NCI-H69 (cell line): ENCODE measurements at regions not wholly inside any gene's neighbourhood (a gene's known extent, or its start where the extent isn't known, plus 50 kb on each side); places are given as distances from the start of the nearest gene placed in this dataset.

Experiments used
- DNase-seq: peaks from one replicate; lab custom pipeline; 2025; lab: John Stamatoyannopoulos, UW

- peak; percentile 17 for DNase-seq
Observed at GRCh38 chr1:63041660-63042059, 257.7 kb downstream of the ATG4C start.

GRCh38 chr1:63042278-63042677 lies 258.3 kb downstream of the ATG4C start:
- peak; percentile 94 for DNase-seq

DNA sequence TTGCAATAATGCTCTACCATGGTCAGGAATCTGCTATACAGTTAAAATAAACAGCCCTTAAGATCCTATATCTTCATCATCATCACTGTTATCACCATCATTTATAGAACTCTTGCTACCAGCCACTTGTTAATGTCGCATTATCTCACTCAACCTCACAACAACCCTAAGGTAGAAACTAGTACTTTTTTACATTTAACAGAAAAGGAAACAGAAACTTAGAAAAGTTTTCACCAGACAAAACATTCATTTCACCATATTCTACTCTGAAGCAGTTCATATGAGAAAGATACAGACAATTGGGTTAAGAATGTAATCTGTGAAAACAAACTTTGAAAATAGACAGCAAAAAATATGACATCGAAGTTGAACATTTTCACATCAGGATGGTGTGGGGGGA lies 262.6 kb downstream of the ATG4C start:
- DNase-seq = no peak

DNA sequence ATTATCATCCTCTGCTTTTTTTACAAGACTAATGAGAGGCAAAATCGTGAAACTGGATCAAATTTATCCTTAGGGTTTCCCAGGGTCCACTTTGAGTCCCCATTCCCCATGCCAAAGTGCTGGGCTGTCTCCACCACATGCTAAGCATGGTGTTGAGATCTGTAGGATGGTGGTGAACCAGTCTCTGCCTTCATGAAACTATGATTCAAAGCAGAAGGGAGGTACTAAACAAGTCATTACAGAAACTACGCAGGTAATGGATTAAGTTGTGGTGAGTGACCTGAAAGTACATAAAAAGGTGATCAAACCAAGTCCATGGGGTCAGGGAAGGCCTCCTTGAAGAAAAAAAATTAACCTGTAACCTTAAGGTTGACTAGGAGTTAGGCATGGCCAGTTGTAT lies 265.2 kb downstream of the ATG4C start:
- DNase-seq = no peak

- DNase-seq = no peak
Observed at GRCh38 chr1:63051356-63051755, 267.4 kb downstream of the ATG4C start.

DNA sequence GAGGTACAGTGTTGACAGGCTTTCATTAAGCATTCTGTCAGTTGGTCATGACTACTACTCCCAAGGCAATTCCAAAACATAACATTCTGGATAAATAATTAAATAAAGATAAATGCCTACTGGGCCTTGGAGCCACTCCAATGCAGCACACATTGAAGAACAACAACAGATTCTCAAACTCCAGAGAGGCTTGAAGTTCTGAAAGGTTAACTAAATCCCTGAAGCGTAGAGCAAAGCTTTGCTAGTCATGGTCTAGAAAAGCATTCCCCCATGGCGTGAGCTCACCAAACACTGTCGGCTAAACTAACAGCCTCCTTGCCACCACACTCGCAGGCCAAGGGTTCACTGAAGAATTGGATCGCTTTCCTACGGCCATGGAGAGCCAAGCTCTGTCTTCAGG lies 268.0 kb downstream of the ATG4C start:
- no peak for DNase-seq

- no peak for DNase-seq
Observed at GRCh38 chr1:63054184-63054583, 268.2 kb upstream of the FOXD3 start.

DNA sequence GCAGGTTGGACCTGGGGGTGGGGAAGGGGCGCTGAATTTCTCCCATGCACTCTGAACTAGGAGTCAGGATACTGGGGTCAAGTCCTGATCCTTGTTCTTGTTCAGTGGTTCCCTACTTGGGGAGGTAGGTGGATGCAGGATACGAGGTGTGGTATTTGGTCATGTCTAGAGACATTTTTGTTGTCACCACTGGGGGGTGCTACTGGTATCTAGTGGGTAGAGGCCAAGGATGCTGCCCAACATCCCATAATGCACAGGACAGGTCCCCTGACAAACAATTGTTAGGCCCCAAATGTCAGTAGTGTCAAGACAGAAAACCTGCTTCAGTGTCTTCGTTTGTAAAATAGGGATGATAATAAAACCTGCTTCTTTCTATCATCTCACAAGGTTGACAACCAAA lies 259.0 kb upstream of the FOXD3 start:
- DNase-seq = no peak

DNA sequence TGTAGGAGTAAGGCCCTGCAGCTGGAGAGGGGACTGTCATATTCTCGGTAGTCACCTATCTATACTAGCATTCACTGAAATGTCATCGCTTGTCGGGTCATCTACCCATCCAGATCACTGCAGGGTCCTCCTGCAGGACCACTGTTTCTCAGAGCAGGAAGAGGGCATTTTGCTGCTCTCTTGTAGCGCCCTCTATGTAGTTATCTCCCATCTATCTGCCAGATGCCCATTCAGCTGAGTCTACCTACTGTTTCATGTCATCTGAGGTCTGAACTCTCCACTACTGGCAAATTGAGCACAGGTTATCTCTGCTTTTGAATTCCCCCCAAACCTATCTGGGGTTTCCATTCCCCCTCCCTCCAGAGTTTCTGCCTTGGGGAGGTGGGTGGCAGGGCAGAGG lies 258.2 kb upstream of the FOXD3 start:
- DNase-seq = no peak

GRCh38 chr1:63068626-63069025 lies 253.7 kb upstream of the FOXD3 start:
- no peak for DNase-seq

- DNase-seq = no peak
Observed at GRCh38 chr1:63069214-63069613, 253.2 kb upstream of the FOXD3 start.

DNA sequence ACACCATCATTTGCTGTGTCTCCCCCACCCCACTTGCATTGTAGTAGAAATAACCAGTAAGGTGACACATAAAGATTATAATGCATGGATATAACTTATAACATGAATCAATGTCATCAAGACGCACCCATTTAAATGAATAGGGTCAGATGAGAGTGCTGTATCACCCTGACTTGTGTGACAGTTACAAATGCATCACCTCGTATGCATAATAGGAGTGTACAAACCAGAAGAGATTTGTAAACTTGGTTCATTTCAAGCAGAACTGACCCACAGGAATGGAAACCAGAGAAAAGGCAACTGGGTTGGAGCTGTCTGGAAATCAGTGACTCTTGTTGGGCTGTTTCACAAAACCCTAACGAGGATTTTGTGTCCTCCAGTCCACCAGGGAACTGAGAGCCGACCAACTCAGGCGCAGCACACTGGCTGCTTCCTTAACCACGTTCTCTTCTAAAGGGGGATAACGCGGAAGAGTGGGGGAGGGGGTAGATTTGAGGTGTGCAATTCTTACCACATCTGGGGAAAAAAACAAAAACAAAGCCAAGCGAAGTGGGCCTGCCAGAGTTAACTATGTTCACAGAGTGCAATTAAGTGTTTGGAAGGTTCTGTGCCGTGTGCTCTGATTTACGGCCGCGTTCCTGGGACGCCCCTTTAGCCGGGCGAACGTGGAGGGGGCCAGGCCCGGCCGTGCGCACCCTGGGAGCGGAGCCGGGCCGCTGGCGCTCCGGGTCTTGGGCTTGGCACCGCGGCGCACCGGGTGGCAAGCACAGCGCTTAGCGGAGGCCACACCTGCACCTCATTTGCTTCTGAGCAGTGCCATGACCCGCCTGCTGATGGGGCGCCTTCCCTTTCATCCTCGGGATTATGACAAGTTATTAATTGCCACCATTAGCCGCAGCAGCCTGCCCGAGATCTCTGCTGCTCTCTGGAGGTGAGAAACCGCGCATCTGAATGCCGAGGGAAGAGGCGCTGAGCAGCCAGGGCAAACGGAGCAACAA lies 248.8 kb upstream of the FOXD3 start:
- DNase-seq = peak; percentile 69

DNA sequence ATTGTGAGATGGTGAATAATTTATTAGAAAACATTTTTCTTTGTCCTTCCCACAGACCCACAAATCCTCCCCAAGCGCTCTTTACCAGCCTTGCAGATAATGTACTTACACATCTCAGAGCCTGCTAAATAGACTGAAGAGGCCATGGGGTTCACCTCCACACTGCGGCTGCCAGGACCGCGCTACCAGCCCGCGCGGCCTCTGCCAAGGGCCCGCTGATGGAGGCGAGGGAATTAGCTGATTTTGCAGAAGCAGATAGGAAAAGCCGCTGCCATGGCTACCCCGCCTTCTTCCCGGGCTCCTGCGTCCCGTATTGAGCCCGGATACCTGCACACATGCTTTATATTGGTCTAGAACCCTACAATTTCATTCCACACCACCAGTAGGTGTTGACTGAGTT lies 248.0 kb upstream of the FOXD3 start:
- peak; percentile 30 for DNase-seq

- peak; percentile 24 for DNase-seq
Observed at GRCh38 chr1:63082766-63083165, 239.6 kb upstream of the FOXD3 start.

DNA sequence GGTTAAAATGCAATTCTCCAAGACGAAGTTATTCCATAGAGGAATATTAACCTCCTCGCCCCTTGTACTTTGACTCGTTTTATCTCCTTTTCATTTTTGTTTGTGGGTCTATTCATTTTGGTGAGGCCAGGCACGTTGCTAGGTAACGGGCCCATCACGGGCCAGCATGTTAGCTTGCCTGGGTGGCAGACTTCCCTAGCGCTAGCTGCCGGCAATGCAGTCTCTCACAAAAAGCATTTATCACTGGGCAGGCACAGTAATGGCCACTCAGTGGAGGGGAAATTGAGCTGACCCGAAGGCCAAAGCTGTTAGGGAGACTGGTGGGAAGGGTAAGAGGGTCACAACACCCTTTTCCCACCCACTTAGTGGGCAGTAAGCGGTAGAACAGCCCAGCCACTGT lies 234.4 kb upstream of the FOXD3 start:
- peak; percentile 58 for DNase-seq

GRCh38 chr1:63099188-63099587 lies 223.2 kb upstream of the FOXD3 start:
- no peak for DNase-seq

DNA sequence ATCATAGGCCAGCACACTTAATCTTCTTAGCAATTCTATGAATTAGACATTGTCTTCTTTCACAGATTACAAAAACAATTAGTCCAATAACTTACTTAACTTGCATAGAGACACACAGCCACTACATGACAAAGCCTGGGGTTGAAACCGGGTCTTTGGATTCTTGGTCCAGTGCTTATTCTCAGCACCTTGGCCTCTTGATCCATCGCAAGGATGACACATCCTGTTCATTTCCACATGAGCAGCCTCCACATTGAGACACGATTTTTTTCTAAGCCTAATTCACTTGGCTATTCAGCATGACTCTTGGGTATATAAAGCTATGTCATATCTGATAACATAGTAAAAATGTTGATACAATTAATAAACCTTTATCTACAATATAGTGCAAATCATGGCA lies 221.0 kb upstream of the FOXD3 start:
- no peak for DNase-seq

GRCh38 chr1:63103682-63104081 lies 218.7 kb upstream of the FOXD3 start:
- DNase-seq = no peak

- no peak for DNase-seq
Observed at GRCh38 chr1:63107066-63107465, 215.3 kb upstream of the FOXD3 start.

- no peak for DNase-seq
Observed at GRCh38 chr1:63108206-63108605, 214.2 kb upstream of the FOXD3 start.

DNA sequence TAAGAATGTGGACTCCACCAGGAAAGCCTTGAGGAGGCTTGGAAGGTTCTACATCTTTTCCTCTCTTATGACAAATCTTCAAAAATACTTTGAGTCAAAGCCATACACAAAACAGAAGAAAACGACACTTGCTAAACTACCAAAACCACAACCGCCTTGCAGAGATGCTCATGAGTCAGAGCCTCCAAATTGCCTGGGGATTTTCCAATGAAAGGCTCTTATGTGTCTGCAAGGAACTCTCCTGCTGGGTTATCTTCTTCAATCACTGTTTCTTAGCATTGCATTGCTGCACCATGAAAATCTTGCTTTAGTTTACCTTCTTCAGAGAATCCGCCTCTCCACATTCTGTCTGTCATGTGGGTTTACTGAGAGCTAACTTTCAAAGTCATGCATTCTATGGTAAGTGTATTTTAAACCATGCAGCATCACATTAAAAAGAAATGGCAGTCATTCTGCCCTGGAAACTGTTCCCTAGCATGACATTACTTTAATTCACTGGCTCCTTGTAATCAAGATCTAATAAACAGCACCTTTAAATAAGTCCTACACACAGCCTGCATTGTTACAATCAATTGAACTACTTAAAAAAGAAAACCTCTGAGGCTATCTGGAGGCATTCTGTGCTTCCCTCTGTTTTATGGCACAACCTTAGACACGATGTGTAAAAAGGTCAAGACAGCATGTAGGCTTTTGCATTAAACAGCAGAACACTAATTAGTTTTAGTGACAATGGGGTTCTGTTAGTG lies 210.0 kb upstream of the FOXD3 start:
- no peak for DNase-seq

- DNase-seq = no peak
Observed at GRCh38 chr1:63115527-63115926, 206.8 kb upstream of the FOXD3 start.

- no peak for DNase-seq
Observed at GRCh38 chr1:63116016-63116415, 206.4 kb upstream of the FOXD3 start.
